Upper lobe of left lung (tissue), 4 donors: ENCODE measurements at regions not wholly inside any gene's neighbourhood (a gene's known extent, or its start where the extent isn't known, plus 50 kb on each side); places are given as distances from the start of the nearest gene placed in this dataset.

Source experiments
- EP300 ChIP-seq, 4 donors: sonication (generic); formaldehyde crosslinking; IDR thresholded peaks; one replicate each; pipeline ENCODE4 v1.5.1; 2017; ENCODE audit warnings: antibody characterized with exemption in 4 of 4, control low read depth in 2 of 4
- POLR2A ChIP-seq, 4 donors: fragments of 450-650 bp; IDR thresholded peaks; one replicate each; pipeline ENCODE4 v1.5.1; 2016 to 2017; ENCODE audit warnings: antibody characterized with exemption in 4 of 4, mild to moderate bottlenecking in 2 of 4
- POLR2AphosphoS5 ChIP-seq, 2 donors: sonication (generic); formaldehyde crosslinking; IDR thresholded peaks; one replicate each; pipeline ENCODE4 v1.5.1; 2017; ENCODE audit warnings: antibody characterized with exemption in 2 of 2
- TF ChIP-seq, protein P1 (sequence below), 6 experiments: fragments of 450-650 bp in 4 of 6; fragments of 200-600 bp in 2 of 6; sonication (generic) in 2 of 6; IDR thresholded peaks; one replicate each; pipeline ENCODE4 v1.5.1; 2016 to 2019; ENCODE audit warnings: antibody characterized with exemption in 6 of 6

DNA sequence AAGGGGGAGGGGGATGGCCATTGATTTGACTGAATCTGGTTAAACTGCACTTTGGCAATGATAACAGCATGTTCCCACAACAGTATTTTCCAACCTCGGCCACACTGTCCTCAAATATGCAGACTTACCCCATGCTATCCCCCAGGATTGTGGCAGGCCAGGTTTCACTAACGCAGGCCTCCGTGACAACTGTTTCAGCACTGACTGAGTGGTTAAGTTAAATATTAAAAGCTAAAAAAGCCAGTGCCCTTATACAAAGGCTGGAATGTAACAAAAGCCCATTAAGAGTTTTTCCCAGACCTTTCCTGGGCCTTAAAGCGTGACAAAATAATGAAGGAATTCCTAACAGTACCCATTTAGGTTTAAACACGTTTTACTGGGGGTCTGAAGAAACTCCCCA lies 202.9 kb downstream of the USP25 start:
- TF ChIP-seq, protein P1, sequence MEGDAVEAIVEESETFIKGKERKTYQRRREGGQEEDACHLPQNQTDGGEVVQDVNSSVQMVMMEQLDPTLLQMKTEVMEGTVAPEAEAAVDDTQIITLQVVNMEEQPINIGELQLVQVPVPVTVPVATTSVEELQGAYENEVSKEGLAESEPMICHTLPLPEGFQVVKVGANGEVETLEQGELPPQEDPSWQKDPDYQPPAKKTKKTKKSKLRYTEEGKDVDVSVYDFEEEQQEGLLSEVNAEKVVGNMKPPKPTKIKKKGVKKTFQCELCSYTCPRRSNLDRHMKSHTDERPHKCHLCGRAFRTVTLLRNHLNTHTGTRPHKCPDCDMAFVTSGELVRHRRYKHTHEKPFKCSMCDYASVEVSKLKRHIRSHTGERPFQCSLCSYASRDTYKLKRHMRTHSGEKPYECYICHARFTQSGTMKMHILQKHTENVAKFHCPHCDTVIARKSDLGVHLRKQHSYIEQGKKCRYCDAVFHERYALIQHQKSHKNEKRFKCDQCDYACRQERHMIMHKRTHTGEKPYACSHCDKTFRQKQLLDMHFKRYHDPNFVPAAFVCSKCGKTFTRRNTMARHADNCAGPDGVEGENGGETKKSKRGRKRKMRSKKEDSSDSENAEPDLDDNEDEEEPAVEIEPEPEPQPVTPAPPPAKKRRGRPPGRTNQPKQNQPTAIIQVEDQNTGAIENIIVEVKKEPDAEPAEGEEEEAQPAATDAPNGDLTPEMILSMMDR (IDR thresholded peaks at IDR 0.05), result no peak
- TF ChIP-seq POLR2A (IDR thresholded peaks at IDR 0.05), result no peak
- no peak for TF ChIP-seq POLR2AphosphoS5 (IDR thresholded peaks at IDR 0.05)
- TF ChIP-seq EP300 (IDR thresholded peaks at IDR 0.05), result no peak
